WTC11 (cell line): ENCODE measurements at regions not wholly inside any gene's neighbourhood (a gene's known extent, or its start where the extent isn't known, plus 50 kb on each side); places are given as distances from the start of the nearest gene placed in this dataset.

Experiments used
- ARID4B ChIP-seq: sonication (generic); formaldehyde crosslinking; IDR thresholded peaks from 2 replicates; pipeline ENCODE4 v1.8.0; 2023; ENCODE audit warnings: missing genetic modification reagents, mild to moderate bottlenecking, borderline replicate concordance
- ATF1 ChIP-seq: sonication (generic); formaldehyde crosslinking; IDR thresholded peaks from 2 replicates; pipeline ENCODE4 v1.8.1; 2023; ENCODE audit warnings: mild to moderate bottlenecking, moderate library complexity, missing genetic modification reagents
- ELF4 ChIP-seq: sonication (generic); formaldehyde crosslinking; IDR thresholded peaks from 2 replicates; pipeline ENCODE4 v1.8.1; 2022; ENCODE audit warnings: low read depth, mild to moderate bottlenecking, moderate library complexity, missing genetic modification reagents
- ERG ChIP-seq: fragments of 250-450 bp; sonication (Bioruptor Pico); IDR thresholded peaks from 2 replicates; pipeline ENCODE4 v1.8.0; 2021; ENCODE audit warnings: mild to moderate bottlenecking
- ESRRA ChIP-seq: sonication (generic); formaldehyde crosslinking; IDR thresholded peaks from 2 replicates; pipeline ENCODE4 v1.8.1; 2022; ENCODE audit warnings: mild to moderate bottlenecking, missing genetic modification reagents, borderline replicate concordance
- ETV6 ChIP-seq: sonication (generic); formaldehyde crosslinking; IDR thresholded peaks from 2 replicates; pipeline ENCODE4 v1.8.1; 2022; ENCODE audit warnings: mild to moderate bottlenecking, missing genetic modification reagents
- IRF1 ChIP-seq: sonication (generic); formaldehyde crosslinking; IDR thresholded peaks from 2 replicates; pipeline ENCODE4 v1.8.0; 2023; ENCODE audit warnings: missing genetic modification reagents
- MLX ChIP-seq: sonication (generic); formaldehyde crosslinking; IDR thresholded peaks from 2 replicates; pipeline ENCODE4 v1.8.1; 2023; ENCODE audit warnings: mild to moderate bottlenecking, missing genetic modification reagents, moderate library complexity
- MXD4 ChIP-seq: fragments of 250-450 bp; sonication (Bioruptor Pico); IDR thresholded peaks from 2 replicates; pipeline ENCODE4 v1.8.0; 2021; ENCODE audit warnings: mild to moderate bottlenecking, moderate library complexity, borderline replicate concordance
- NFATC4 ChIP-seq: fragments of 250-450 bp; sonication (Bioruptor Pico); IDR thresholded peaks from 2 replicates; pipeline ENCODE4 v1.9.0; 2021; ENCODE audit warnings: mild to moderate bottlenecking
- SMAD3 ChIP-seq: sonication (generic); formaldehyde crosslinking; IDR thresholded peaks from 2 replicates; pipeline ENCODE4 v1.8.0; 2022; ENCODE audit warnings: missing genetic modification reagents, mild to moderate bottlenecking, borderline replicate concordance
- SOX15 ChIP-seq: fragments of 250-450 bp; sonication (Bioruptor Pico); IDR thresholded peaks from 2 replicates; pipeline ENCODE4 v1.9.0; 2021; ENCODE audit warnings: mild to moderate bottlenecking
- ZNF232 ChIP-seq: sonication (generic); formaldehyde crosslinking; IDR thresholded peaks from 2 replicates; pipeline ENCODE4 v1.8.0; 2022; ENCODE audit warnings: mild to moderate bottlenecking, missing genetic modification reagents
- TF ChIP-seq, protein P1 (sequence below): fragments of 200-600 bp; IDR thresholded peaks from 2 replicates; pipeline ENCODE4 v1.8.0; 2022; ENCODE audit warnings: antibody characterized with exemption

DNA sequence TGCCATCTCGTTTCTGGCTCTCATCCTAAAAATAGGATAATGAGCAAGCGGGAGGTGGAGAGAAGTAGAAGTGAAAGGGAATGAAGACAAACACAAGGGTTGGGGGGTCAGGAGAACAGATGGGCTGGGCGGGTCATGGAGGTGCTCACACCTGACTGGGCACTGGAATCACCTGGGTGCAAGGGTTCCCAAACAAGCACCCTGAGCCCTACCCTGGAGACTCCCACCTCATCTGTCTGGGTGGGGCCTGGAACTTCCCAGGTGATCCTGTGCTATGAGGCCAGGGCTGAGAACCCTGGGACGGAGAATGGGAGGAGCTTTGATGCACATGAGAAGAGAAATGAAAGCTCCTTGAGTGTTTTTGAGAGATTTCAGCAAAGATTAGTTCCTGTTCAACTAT is 223.6 kb downstream of the ANKRD60 start:
- TF ChIP-seq, protein P1, sequence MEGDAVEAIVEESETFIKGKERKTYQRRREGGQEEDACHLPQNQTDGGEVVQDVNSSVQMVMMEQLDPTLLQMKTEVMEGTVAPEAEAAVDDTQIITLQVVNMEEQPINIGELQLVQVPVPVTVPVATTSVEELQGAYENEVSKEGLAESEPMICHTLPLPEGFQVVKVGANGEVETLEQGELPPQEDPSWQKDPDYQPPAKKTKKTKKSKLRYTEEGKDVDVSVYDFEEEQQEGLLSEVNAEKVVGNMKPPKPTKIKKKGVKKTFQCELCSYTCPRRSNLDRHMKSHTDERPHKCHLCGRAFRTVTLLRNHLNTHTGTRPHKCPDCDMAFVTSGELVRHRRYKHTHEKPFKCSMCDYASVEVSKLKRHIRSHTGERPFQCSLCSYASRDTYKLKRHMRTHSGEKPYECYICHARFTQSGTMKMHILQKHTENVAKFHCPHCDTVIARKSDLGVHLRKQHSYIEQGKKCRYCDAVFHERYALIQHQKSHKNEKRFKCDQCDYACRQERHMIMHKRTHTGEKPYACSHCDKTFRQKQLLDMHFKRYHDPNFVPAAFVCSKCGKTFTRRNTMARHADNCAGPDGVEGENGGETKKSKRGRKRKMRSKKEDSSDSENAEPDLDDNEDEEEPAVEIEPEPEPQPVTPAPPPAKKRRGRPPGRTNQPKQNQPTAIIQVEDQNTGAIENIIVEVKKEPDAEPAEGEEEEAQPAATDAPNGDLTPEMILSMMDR = no peak
- no peak for TF ChIP-seq ARID4B
- no peak for TF ChIP-seq ZNF232 (CRISPR knock-in tag)
- TF ChIP-seq SMAD3 (CRISPR knock-in tag) = no peak
- no peak for TF ChIP-seq ERG (CRISPR knock-in tag)
- TF ChIP-seq IRF1 (CRISPR knock-in tag) = no peak
- no peak for TF ChIP-seq ESRRA (CRISPR knock-in tag)
- no peak for TF ChIP-seq ELF4 (CRISPR knock-in tag)
- TF ChIP-seq ATF1 (CRISPR knock-in tag) = no peak
- no peak for TF ChIP-seq NFATC4
- no peak for TF ChIP-seq MXD4 (CRISPR knock-in tag)
- no peak for TF ChIP-seq SOX15 (CRISPR knock-in tag)
- TF ChIP-seq MLX = no peak
- no peak for TF ChIP-seq ETV6
